ENCODE measurements at regions not wholly inside any gene's neighbourhood (a gene's known extent, or its start where the extent isn't known, plus 50 kb on each side); places are given as distances from the start of the nearest gene placed in this dataset.

GRCh38 chr15:62783303-62783957 is 259.1 kb upstream of the TPM1 start:
- peaks cover 8% of the 10 kb centered on the region for H3K4me1 ChIP-seq (ENCODE audit: insufficient read depth, low read length)
- H3K4me3 ChIP-seq (ENCODE audit: low read depth in 1 of 2, low read length in 2 of 2): no peak overlapping the region
- H3K9me3 ChIP-seq (ENCODE audit: low read length): no peaks in the 10 kb centered on the region
- H3K9ac ChIP-seq (ENCODE audit: low read length): no peak overlapping the region
- H3K36me3 ChIP-seq (ENCODE audit: insufficient read depth, low read length): peaks cover 9% of the 10 kb centered on the region
- no peaks in the 10 kb centered on the region for H3K27me3 ChIP-seq (ENCODE audit: control insufficient read depth in 1 of 2, insufficient read depth in 2 of 2, low read length in 2 of 2)
- H3K27ac ChIP-seq (ENCODE audit: low read depth, low read length): no peak overlapping the region

GRCh38 chr15:62785881-62786828 is 256.4 kb upstream of the TPM1 start:
- Histone ChIP-seq H3K27ac (ENCODE audit: low read depth, low read length) (no peak overlapping the region), H3K36me3 (ENCODE audit: insufficient read depth, low read length) (peaks cover 9% of the 10 kb centered on the region), H3K4me3 (ENCODE audit: low read depth in 1 of 2, low read length in 2 of 2) (no peak overlapping the region), H3K9ac (ENCODE audit: low read length) (no peak overlapping the region), H3K27me3 (ENCODE audit: control insufficient read depth in 1 of 2, insufficient read depth in 2 of 2, low read length in 2 of 2) (no peaks in the 10 kb centered on the region), H3K4me1 (ENCODE audit: insufficient read depth, low read length) (peaks cover 8% of the 10 kb centered on the region), H3K9me3 (ENCODE audit: low read length) (no peaks in the 10 kb centered on the region)

DNA sequence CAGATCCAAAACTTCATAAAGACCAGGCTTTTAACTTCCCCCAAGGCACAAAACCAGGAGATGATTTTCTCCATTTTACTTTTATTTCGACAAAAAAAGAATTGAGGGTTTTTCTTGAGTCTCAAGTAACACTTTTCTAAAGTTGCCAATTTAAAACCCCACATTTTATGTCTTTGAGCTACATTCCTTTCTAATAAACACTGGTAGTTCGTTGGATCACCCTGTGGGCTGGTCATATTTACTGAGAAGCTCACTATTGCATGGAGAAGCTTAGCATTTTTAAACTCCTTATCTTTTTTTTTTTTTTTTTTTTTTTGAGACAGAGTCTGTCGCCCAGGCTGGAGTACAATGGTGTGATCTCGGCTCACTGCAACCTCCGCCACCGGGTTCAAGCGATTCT is 255.1 kb upstream of the TPM1 start:
- Histone ChIP-seq H3K9me3 (ENCODE audit: low read length) (no peaks in the 10 kb centered on the region), H3K27me3 (ENCODE audit: control insufficient read depth in 1 of 2, insufficient read depth in 2 of 2, low read length in 2 of 2) (no peaks in the 10 kb centered on the region), H3K36me3 (ENCODE audit: insufficient read depth, low read length) (peaks cover 9% of the 10 kb centered on the region), H3K27ac (ENCODE audit: low read depth, low read length) (no peak overlapping the region), H3K4me1 (ENCODE audit: insufficient read depth, low read length) (peaks cover 5% of the 10 kb centered on the region), H3K9ac (ENCODE audit: low read length) (no peak overlapping the region), H3K4me3 (ENCODE audit: low read depth in 1 of 2, low read length in 2 of 2) (no peak overlapping the region)

DNA sequence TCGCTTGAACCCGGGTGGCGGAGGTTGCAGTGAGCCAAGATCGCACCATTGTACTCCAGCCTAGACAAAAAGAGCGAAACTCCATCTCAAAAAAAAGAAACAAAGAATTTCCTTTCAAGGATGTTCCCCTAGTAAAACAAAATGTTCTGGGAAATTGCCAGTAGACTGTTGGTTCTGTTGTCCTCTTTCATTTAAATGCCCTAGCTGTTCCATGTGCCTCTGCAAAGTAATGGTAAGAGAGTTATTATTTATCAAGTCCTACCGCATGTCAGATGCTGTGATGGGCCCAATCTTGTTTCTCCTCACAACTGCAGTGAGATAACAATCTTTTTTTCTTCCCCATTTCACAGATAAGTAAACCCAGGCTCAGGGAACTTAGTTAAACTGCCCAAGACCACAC is 254.3 kb upstream of the TPM1 start:
- Histone ChIP-seq H3K27me3 (ENCODE audit: control insufficient read depth in 1 of 2, insufficient read depth in 2 of 2, low read length in 2 of 2) (no peaks in the 10 kb centered on the region), H3K9me3 (ENCODE audit: low read length) (no peaks in the 10 kb centered on the region), H3K4me3 (ENCODE audit: low read depth in 1 of 2, low read length in 2 of 2) (no peak overlapping the region), H3K27ac (ENCODE audit: low read depth, low read length) (no peak overlapping the region), H3K36me3 (ENCODE audit: insufficient read depth, low read length) (peaks cover 9% of the 10 kb centered on the region), H3K4me1 (ENCODE audit: insufficient read depth, low read length) (no peaks in the 10 kb centered on the region), H3K9ac (ENCODE audit: low read length) (no peak overlapping the region)

- H3K9me3 ChIP-seq (ENCODE audit: low read length): no peaks in the 10 kb centered on the region
- H3K4me3 ChIP-seq (ENCODE audit: low read depth in 1 of 2, low read length in 2 of 2): no peak overlapping the region
- H3K36me3 ChIP-seq (ENCODE audit: insufficient read depth, low read length): no peaks in the 10 kb centered on the region
- H3K27ac ChIP-seq (ENCODE audit: low read depth, low read length): no peak overlapping the region
- H3K4me1 ChIP-seq (ENCODE audit: insufficient read depth, low read length): no peaks in the 10 kb centered on the region
- no peaks in the 10 kb centered on the region for H3K27me3 ChIP-seq (ENCODE audit: control insufficient read depth in 1 of 2, insufficient read depth in 2 of 2, low read length in 2 of 2)
- H3K9ac ChIP-seq (ENCODE audit: low read length): no peak overlapping the region
Observed at GRCh38 chr15:62790546-62790945, 252.0 kb upstream of the TPM1 start.

GRCh38 chr15:62791694-62792093 is 250.9 kb upstream of the TPM1 start:
- Histone ChIP-seq H3K36me3 (ENCODE audit: insufficient read depth, low read length) (no peaks in the 10 kb centered on the region), H3K9me3 (ENCODE audit: low read length) (no peaks in the 10 kb centered on the region), H3K27me3 (ENCODE audit: control insufficient read depth in 1 of 2, insufficient read depth in 2 of 2, low read length in 2 of 2) (no peaks in the 10 kb centered on the region), H3K9ac (ENCODE audit: low read length) (no peak overlapping the region), H3K27ac (ENCODE audit: low read depth, low read length) (no peak overlapping the region), H3K4me3 (ENCODE audit: low read depth in 1 of 2, low read length in 2 of 2) (no peak overlapping the region), H3K4me1 (ENCODE audit: insufficient read depth, low read length) (no peaks in the 10 kb centered on the region)

DNA sequence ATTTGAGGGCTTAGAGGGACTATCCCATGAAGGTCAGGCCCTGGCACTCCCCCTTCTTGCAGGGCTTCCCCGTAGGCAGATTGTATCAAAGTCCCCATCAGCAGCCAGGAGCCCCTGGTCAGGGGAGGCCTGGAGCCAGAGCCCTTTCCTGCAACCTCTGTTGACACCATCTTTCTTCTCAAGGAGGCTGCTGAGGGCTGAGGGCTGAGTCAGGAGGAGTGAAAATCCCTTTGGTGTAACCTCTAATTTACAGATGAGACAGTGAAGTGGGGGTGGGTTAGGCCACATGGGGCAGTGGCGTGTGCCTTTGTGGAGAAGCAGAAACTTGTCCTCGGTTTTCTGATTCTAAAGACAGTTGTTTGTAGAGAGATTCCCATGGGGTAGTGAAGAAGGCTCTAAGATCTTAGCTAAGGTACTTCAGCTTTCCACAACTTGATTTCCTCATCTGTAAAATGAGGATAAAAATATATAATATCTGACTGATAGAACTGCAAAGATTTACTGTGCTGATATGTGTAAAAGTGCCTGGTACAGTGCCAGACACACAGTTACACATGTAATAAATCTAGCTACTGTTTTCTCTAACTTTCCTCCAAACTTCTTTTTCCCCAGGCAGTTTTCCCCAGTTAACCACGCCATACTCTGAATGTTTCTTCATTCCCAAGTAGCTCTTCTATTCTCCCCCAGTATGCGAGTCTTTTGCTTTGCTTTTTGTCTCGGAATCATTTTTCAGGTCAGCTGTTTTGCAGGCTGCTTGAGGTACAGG is 249.4 kb upstream of the TPM1 start:
- Histone ChIP-seq H3K4me3 (ENCODE audit: low read depth in 1 of 2, low read length in 2 of 2) (no peak overlapping the region), H3K27ac (ENCODE audit: low read depth, low read length) (no peak overlapping the region), H3K9me3 (ENCODE audit: low read length) (no peaks in the 10 kb centered on the region), H3K4me1 (ENCODE audit: insufficient read depth, low read length) (no peaks in the 10 kb centered on the region), H3K27me3 (ENCODE audit: control insufficient read depth in 1 of 2, insufficient read depth in 2 of 2, low read length in 2 of 2) (no peaks in the 10 kb centered on the region), H3K9ac (ENCODE audit: low read length) (no peak overlapping the region), H3K36me3 (ENCODE audit: insufficient read depth, low read length) (peaks cover 5% of the 10 kb centered on the region)

DNA sequence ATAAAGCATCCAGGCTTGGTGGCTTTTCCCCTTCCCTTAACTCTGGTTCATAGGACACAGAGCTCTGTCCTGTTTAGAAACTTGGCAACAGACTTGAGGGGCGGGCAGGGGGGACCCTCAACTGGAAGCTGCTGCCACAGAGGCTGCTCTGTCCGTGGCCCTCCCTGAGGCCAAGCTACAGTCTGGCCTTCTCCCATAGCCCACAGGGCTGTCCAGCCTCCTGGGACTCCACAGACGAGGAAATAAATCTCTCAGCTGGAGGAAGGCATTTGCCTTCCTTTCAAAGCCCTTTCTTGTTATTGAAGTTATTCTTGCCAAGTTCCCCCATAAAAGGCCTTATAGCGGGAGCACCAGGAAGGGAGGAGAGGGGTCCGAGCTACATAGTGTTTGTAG is 248.8 kb upstream of the TPM1 start:
- no peaks in the 10 kb centered on the region for H3K9me3 ChIP-seq (ENCODE audit: low read length)
- H3K4me1 ChIP-seq (ENCODE audit: insufficient read depth, low read length): no peaks in the 10 kb centered on the region
- H3K27ac ChIP-seq (ENCODE audit: low read depth, low read length): no peak overlapping the region
- no peak overlapping the region for H3K4me3 ChIP-seq (ENCODE audit: low read depth in 1 of 2, low read length in 2 of 2)
- H3K9ac ChIP-seq (ENCODE audit: low read length): no peak overlapping the region
- H3K27me3 ChIP-seq (ENCODE audit: control insufficient read depth in 1 of 2, insufficient read depth in 2 of 2, low read length in 2 of 2): no peaks in the 10 kb centered on the region
- peaks cover 5% of the 10 kb centered on the region for H3K36me3 ChIP-seq (ENCODE audit: insufficient read depth, low read length)

- Histone ChIP-seq H3K27me3 (ENCODE audit: control insufficient read depth in 1 of 2, insufficient read depth in 2 of 2, low read length in 2 of 2) (no peaks in the 10 kb centered on the region), H3K9ac (ENCODE audit: low read length) (no peak overlapping the region), H3K9me3 (ENCODE audit: low read length) (no peaks in the 10 kb centered on the region), H3K27ac (ENCODE audit: low read depth, low read length) (no peak overlapping the region), H3K4me3 (ENCODE audit: low read depth in 1 of 2, low read length in 2 of 2) (no peak overlapping the region), H3K36me3 (ENCODE audit: insufficient read depth, low read length) (peaks cover 5% of the 10 kb centered on the region), H3K4me1 (ENCODE audit: insufficient read depth, low read length) (no peaks in the 10 kb centered on the region)
Observed at GRCh38 chr15:62795171-62795570, 247.4 kb upstream of the TPM1 start.

- Histone ChIP-seq H3K27ac (ENCODE audit: low read depth, low read length) (no peak overlapping the region), H3K4me1 (ENCODE audit: insufficient read depth, low read length) (no peaks in the 10 kb centered on the region), H3K9me3 (ENCODE audit: low read length) (no peaks in the 10 kb centered on the region), H3K36me3 (ENCODE audit: insufficient read depth, low read length) (peaks cover 5% of the 10 kb centered on the region), H3K9ac (ENCODE audit: low read length) (no peak overlapping the region), H3K4me3 (ENCODE audit: low read depth in 1 of 2, low read length in 2 of 2) (no peak overlapping the region), H3K27me3 (ENCODE audit: control insufficient read depth in 1 of 2, insufficient read depth in 2 of 2, low read length in 2 of 2) (no peaks in the 10 kb centered on the region)
Observed at GRCh38 chr15:62795700-62796695, 246.5 kb upstream of the TPM1 start.
